HepG2 (cell line): ENCODE measurements at regions not wholly inside any gene's neighbourhood (a gene's known extent, or its start where the extent isn't known, plus 50 kb on each side); places are given as distances from the start of the nearest gene placed in this dataset.
A peak's percentile ranks its signal among the peaks of the same experiment; 100 is the strongest.

Experiments
- ATAC-seq: fragments of 200-7000 bp; cut with Tn5 transposase; 3 replicates; pipeline ENCODE4 v1.9.1; 2020; ENCODE audit warnings: mild to moderate bottlenecking, moderate library complexity
- BruUV-seq: library from RNA; stranded (reverse); fragments of 400-500 nt; replicated peaks from 2 replicates; lab custom pipeline; 2021; lab: Mats Ljungman, UMichigan
- CTCF ChIA-PET: fragments of 300-600 bp; formaldehyde crosslinking; extraction: SDS; loops from one replicate; lab custom pipeline; 2021; ENCODE audit warnings: low total read pairs, inconsistent platforms, low intra/inter-chr PET ratio; lab: Yijun Ruan, JAX
- POLR2A ChIA-PET: fragments of 350-600 bp; sonication (Branson Sonifier 250); formaldehyde crosslinking; loops from one replicate; lab custom pipeline; 2020; ENCODE audit warnings: antibody characterized with exemption, inconsistent platforms; lab: Yijun Ruan, JAX
- DNase-seq: peaks from one replicate; pipeline ENCODE4 v3.0.0-alpha.2; 2015; ENCODE audit warnings: low spot score
- FAIRE-seq: peaks from 3 replicates; lab custom pipeline; 2011; peaks lifted over from hg19 to GRCh38; lab: Jason Lieb, UNC
- H2AFZ ChIP-seq: one replicate; pipeline ENCODE4 v1.6.1; 2011; ENCODE audit warnings: low read length, inconsistent platforms
- H3K27ac ChIP-seq: fragments of 300-600 bp; 3 replicates; pipeline ENCODE4 v1.8.0; 2011; ENCODE audit warnings: mixed run types, mild to moderate bottlenecking, mixed read lengths, low read length, inconsistent platforms; ENCODE audit not compliant: insufficient read depth; ENCODE audit errors: extremely low read length
- H3K27me3 ChIP-seq, 2 experiments: fragments of 200-600 bp in 1 of 2; 2 replicates in 1 of 2; 3 replicates in 1 of 2; pipeline versions ENCODE4 v1.6.0 to v1.8.0; 2011; ENCODE audit warnings: low read length in 2 of 2, mild to moderate bottlenecking in 2 of 2, moderate library complexity in 2 of 2, inconsistent platforms in 1 of 2; ENCODE audit not compliant: insufficient read depth in 2 of 2, control insufficient read depth in 1 of 2
- H3K36me3 ChIP-seq, 2 experiments: fragments of 200-600 bp in 1 of 2; replicated peaks in 1 of 2; 2 replicates in 1 of 2; 3 replicates in 1 of 2; pipeline versions ENCODE4 v1.5.1 to v1.8.0; 2011; ENCODE audit warnings: low read length in 2 of 2, inconsistent platforms in 1 of 2; ENCODE audit not compliant: insufficient read depth in 2 of 2, control insufficient read depth in 1 of 2
- H3K4me1 ChIP-seq: 2 replicates; pipeline ENCODE4 v1.5.1; 2012; ENCODE audit warnings: low read length, inconsistent platforms; ENCODE audit not compliant: insufficient read depth
- H3K4me2 ChIP-seq: 2 replicates; pipeline ENCODE4 v1.6.0; 2011; ENCODE audit warnings: low read depth, low read length, inconsistent platforms
- H3K4me3 ChIP-seq, 3 experiments: fragments of 200-600 bp in 1 of 3; sonication (generic), shearing (Covaris generic) in 1 of 3; replicated peaks in 1 of 3; 2 replicates each; pipeline ENCODE4 v1.5.1; 2011 to 2016; ENCODE audit warnings: low read length in 3 of 3, inconsistent platforms in 2 of 3, low read depth in 2 of 3, mild to moderate bottlenecking in 2 of 3, control low read depth in 1 of 3, mixed read lengths in 1 of 3; ENCODE audit not compliant: insufficient read depth in 1 of 3
- H3K79me2 ChIP-seq: one replicate; pipeline ENCODE4 v1.6.1; 2011; ENCODE audit warnings: low read length, inconsistent platforms; ENCODE audit not compliant: insufficient read depth
- H3K9ac ChIP-seq: 2 replicates; pipeline ENCODE4 v1.6.0; 2011; ENCODE audit warnings: mild to moderate bottlenecking, low read depth, low read length, inconsistent platforms; ENCODE audit not compliant: insufficient read depth
- H3K9me3 ChIP-seq: 2 replicates; pipeline ENCODE4 v1.5.1; 2012; ENCODE audit warnings: mild to moderate bottlenecking, low read length
- H4K20me1 ChIP-seq: 2 replicates; pipeline ENCODE4 v1.6.0; 2011; ENCODE audit warnings: inconsistent platforms, mild to moderate bottlenecking, low read length, moderate library complexity; ENCODE audit not compliant: insufficient read depth
- MTA1 ChIP-seq: sonication (generic); formaldehyde crosslinking; IDR thresholded peaks from 2 replicates; pipeline ENCODE4 v1.4.0; 2020; ENCODE audit warnings: missing genetic modification reagents, mild to moderate bottlenecking, borderline replicate concordance
- STAG1 ChIP-seq: sonication (generic); formaldehyde crosslinking; IDR thresholded peaks from 2 replicates; pipeline ENCODE4 v1.4.0; 2020; ENCODE audit warnings: missing genetic modification reagents
- U2AF2 ChIP-seq: fragments of 200-400 bp; formaldehyde crosslinking; IDR thresholded peaks from 2 replicates; pipeline ENCODE4 v1.6.1; 2017; ENCODE audit warnings: low read depth, mild to moderate bottlenecking, low read length
- ZHX1 ChIP-seq: sonication (generic); formaldehyde crosslinking; IDR thresholded peaks from 2 replicates; pipeline ENCODE4 v1.8.1; 2022; ENCODE audit warnings: low read depth, mild to moderate bottlenecking, missing genetic modification reagents
- WGBS: methylation state at CpG from one replicate; pipeline ENCODE4 v1.1.6; 2017; ENCODE audit warnings: low lambda C conversion rate; 5-methylcytosine and 5-hydroxymethylcytosine counted together
- in situ Hi-C: cut with HindIII; loops from 2 replicates; pipeline ENCODE4 v1.10.0; 2017; ENCODE audit warnings: low pct_unique_long_range_greater_than_20kb; ENCODE audit not compliant: extremely low pct_ligation_motif_present
- intact Hi-C: fragments of 100-400 bp; cut with micrococcal nuclease; formaldehyde crosslinking; loops from one replicate; pipeline ENCODE4 v1.10.0; 2022; ENCODE audit not compliant: unreplicated experiment
- TF ChIP-seq, protein P1 (sequence below): sonication (generic); formaldehyde crosslinking; IDR thresholded peaks from 2 replicates; pipeline ENCODE4 v1.5.0; 2020; ENCODE audit warnings: mild to moderate bottlenecking, missing genetic modification reagents, moderate library complexity

DNA sequence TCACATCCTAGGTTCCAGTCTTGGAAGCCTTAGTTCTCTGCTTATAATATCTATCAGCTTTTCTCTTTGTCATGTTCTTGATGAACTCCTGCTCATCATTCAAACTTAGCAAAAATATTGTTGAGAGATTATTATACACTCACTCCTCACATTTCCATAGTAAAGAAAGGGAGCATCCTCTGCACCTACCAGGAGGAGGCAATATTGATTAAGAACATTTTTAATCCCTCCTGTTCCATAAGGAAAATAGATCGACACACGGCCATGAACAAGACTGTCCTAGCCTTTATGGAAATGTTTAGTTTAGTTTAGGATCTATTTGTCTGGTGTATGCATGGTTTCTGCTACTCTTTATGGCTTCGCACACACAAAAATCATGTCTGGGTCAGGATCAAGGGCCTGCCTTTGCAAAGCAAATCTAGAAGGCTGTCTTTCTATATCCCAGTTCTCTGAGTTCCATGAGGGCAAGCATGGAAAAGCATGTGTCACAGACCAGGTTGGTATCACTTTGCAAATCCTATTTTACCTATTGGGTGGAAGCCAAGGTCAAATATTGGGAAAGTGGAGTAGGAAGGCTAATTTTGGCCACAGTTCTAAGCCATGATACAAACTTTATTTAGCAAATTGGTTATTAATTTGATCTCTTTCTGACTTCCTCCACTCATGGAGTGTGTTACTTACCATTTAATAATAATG lies 164.4 kb downstream of the MDFIC start:
- CTCF ChIA-PET: no interaction called here
- intact Hi-C loops: loop anchor here (10.0 kb wide), 1 partner anchor 49 kb away; no protein-coding TSS in a partner anchor
- no peak for FAIRE-seq

More for the DNA sequence above, 164.4 kb downstream of the MDFIC start:
- Histone ChIP-seq H2AFZ (no peak overlapping the region), H3K4me3 (no peak overlapping the region), H3K4me2 (no peak overlapping the region), H3K36me3 (no peaks in the 10 kb centered on the region), H3K9me3 (peaks cover 7% of the 10 kb centered on the region; the same call in 1 of the 2 replicates), H3K79me2 (no peaks in the 10 kb centered on the region), H3K27me3 (no peaks in the 10 kb centered on the region), H3K4me1 (peaks cover 17% of the 10 kb centered on the region), H3K27ac (no peak overlapping the region), H4K20me1 (no peaks in the 10 kb centered on the region), H3K9ac (no peak overlapping the region)
- no TSS peak for BruUV-seq
- in situ Hi-C loops: no loop called here
- TF ChIP-seq U2AF2: no peak
- TF ChIP-seq, protein P1, sequence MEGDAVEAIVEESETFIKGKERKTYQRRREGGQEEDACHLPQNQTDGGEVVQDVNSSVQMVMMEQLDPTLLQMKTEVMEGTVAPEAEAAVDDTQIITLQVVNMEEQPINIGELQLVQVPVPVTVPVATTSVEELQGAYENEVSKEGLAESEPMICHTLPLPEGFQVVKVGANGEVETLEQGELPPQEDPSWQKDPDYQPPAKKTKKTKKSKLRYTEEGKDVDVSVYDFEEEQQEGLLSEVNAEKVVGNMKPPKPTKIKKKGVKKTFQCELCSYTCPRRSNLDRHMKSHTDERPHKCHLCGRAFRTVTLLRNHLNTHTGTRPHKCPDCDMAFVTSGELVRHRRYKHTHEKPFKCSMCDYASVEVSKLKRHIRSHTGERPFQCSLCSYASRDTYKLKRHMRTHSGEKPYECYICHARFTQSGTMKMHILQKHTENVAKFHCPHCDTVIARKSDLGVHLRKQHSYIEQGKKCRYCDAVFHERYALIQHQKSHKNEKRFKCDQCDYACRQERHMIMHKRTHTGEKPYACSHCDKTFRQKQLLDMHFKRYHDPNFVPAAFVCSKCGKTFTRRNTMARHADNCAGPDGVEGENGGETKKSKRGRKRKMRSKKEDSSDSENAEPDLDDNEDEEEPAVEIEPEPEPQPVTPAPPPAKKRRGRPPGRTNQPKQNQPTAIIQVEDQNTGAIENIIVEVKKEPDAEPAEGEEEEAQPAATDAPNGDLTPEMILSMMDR (CRISPR knock-in tag): peak; percentile 33; the same call in 1 of the 2 replicates
- no peak for TF ChIP-seq MTA1 (CRISPR knock-in tag)
- TF ChIP-seq ZHX1 (CRISPR knock-in tag): no peak
- peak; percentile 42 for TF ChIP-seq STAG1 (CRISPR knock-in tag)
- POLR2A ChIA-PET: no interaction called here
- ATAC-seq (peak; percentile 52; the same call in 2 of the 3 replicates), DNase-seq (no peak)
- WGBS: 54% methylated on average over 3 of the region's 3 CpGs
